GM12865 (cell line): ENCODE measurements at regions not wholly inside any gene's neighbourhood (a gene's known extent, or its start where the extent isn't known, plus 50 kb on each side); places are given as distances from the start of the nearest gene placed in this dataset.

Source experiments
- DNase-seq: peaks from one replicate; pipeline ENCODE4 v3.0.0; 2010; ENCODE audit warnings: low read depth
- H3K4me3 ChIP-seq: 2 replicates; pipeline ENCODE4 v1.5.1; 2011; ENCODE audit warnings: mild to moderate bottlenecking, low read depth, low read length, control low read depth
- TF ChIP-seq, protein P1 (sequence below): IDR thresholded peaks from 2 replicates; pipeline ENCODE4 v1.5.1; 2011; ENCODE audit warnings: low read length, control low read depth, low read depth, inconsistent platforms; ENCODE audit not compliant: insufficient read depth; ENCODE audit errors: missing control alignments

DNA sequence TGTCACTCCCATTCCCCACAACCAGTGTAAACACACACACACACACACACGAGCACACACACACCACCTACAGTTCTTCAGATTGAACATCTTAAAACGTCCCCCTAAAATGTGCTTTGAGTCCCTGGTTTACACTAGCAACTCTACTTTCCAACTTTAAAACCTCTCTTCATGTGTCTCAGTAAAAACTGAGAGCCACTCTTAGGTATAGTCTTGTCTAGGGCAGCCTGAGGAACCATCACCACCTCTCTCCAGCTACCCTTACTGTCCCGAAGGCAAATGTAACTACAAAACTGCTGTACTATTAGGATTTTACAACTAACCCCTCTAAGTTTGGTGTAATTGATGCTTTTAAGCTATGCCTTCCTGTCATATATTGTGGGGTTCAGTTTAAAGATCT, 1501.6 kb upstream of the MIR17HG start:
- H3K4me3 ChIP-seq, result no peak overlapping the region
- TF ChIP-seq, protein P1, sequence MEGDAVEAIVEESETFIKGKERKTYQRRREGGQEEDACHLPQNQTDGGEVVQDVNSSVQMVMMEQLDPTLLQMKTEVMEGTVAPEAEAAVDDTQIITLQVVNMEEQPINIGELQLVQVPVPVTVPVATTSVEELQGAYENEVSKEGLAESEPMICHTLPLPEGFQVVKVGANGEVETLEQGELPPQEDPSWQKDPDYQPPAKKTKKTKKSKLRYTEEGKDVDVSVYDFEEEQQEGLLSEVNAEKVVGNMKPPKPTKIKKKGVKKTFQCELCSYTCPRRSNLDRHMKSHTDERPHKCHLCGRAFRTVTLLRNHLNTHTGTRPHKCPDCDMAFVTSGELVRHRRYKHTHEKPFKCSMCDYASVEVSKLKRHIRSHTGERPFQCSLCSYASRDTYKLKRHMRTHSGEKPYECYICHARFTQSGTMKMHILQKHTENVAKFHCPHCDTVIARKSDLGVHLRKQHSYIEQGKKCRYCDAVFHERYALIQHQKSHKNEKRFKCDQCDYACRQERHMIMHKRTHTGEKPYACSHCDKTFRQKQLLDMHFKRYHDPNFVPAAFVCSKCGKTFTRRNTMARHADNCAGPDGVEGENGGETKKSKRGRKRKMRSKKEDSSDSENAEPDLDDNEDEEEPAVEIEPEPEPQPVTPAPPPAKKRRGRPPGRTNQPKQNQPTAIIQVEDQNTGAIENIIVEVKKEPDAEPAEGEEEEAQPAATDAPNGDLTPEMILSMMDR, result no peak
- no peak for DNase-seq

DNA sequence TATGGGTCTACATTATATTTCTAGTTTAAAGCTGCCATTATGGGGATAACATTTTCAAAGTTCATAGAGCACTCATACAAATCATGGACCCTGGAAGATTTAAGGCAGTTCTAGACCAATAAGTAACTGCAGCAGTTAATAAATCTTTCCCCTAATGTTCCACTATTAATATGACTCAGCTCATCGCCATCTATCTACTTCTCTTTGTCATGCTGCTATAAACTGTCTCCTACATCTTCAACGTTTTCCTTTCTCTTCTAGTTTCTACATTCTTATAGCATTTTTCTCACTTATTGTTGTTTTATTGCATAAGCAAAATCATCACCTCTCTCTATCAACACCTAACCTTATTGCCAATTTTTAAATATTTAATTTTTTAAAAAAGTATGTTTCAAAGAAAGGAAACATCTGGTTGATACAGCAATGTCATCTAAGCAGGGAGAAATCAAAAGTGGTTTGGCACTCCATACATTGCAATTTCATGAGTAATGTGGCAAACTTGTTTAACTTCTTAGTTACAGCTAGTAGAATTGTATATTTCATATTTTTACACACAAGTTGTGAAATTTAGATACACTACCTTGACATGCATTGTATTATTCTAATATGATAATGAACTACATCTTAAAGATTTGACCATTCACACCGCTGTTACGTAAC, 1500.4 kb upstream of the MIR17HG start:
- H3K4me3 ChIP-seq, result no peak overlapping the region
- TF ChIP-seq, protein P1, result no peak
- no peak for DNase-seq

DNA sequence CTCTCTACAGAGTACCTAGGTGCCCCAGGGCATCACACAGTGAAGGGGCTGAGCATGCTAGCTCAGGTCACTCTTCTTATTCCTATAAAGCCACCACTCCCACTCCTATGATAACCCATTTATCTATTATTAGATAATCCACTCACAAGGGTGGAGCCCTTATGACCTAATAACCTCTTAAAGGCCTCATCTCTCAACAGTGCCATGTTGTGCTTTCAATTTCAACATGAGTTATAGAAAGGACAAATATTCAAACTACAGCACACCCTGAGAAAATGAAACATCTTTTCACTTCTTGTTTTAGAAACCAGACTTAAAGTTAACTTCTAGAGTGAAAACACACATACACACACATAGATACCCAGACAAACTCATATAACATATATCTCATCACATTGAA, 1494.9 kb upstream of the MIR17HG start:
- no peak overlapping the region for H3K4me3 ChIP-seq
- DNase-seq, result peak; percentile 32
- TF ChIP-seq, protein P1, result no peak

DNA sequence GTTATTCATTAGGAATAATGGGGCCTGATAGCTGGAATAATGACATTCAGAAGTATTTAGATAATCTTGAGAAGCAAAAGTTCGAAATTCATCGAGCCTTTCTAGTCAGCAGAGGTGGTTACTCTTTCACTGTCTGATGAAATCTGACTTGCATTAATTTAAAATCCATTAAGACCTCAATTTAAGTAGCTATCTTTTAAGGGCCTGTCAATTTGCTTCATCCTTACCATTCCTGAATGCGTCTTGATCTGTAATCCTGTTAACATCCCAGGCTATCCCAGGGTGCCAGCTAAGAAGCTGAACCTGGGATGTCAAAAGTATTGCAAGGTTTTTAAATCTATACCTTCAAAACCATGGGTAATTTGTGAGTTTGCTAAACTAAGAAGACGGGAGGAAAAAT, 1491.0 kb upstream of the MIR17HG start:
- no peak for DNase-seq
- no peak overlapping the region for H3K4me3 ChIP-seq
- TF ChIP-seq, protein P1, result no peak

DNA sequence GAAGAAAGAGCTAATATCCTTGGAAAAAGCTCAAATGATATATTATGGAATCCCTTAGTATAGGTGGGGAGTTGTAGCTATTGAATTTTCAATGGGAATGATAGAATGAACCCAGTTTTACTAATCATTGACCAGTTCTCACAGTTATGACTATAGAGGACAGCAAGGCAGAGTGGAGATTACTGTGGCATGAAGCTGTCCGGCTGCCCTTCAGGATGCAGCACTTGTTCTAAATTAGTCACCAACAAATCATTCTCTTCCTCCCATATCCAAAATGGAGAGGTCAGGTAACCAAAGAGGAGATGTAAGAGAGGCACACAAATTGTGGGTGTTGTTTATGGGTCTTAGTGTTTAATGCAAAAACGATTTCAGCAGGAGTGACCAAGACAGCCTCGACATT, 1490.0 kb upstream of the MIR17HG start:
- no peak for DNase-seq
- TF ChIP-seq, protein P1, result no peak
- no peak overlapping the region for H3K4me3 ChIP-seq

DNA sequence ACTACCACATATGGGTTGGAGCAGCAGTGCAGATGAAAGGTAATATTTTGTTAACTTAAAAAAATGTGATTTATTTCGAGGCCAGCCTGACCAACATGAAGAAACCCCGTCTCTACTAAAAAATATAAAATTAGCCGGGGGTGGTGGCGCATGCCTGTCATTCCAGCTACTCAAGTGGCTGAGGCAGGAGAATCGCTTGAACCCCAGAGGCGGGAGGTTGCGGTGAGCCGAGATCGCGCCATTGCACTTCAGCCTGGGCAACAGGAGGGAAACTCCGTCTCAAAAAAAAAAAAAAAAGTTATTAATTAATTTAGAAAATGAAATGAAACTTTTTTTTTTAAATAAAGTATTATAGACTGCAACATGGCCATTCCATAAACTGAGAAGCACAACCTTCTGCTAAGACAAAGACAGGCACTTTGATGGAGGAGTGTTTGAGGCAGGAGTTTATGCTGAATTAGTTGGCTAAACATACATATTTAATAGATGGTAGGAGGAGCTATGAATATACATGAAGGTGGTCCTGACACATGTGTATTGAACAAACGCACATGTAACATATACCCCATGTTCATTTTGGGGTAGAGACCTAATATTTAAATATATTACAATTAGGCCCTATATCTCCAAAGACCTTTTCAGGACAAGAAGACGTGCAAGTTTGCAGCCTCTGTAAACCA, 1485.3 kb upstream of the MIR17HG start:
- no peak for DNase-seq
- no peak overlapping the region for H3K4me3 ChIP-seq
- TF ChIP-seq, protein P1, result no peak

DNA sequence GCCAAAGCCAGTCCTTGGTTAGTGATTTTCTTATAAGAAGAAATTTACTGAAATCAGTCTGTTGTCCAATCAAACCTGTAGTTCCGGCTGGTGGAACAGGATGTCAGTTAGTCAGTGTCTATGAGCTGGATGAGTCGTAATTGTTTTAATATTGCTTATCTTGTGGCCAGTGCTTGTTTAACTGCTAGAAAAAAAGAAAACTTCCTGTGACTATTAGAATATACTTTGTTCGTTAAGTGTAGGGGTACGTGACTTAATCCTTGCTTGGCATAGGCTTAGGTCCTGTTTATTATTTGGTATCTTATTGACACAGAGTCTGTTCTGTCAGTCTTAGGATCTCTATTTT, 1484.8 kb upstream of the MIR17HG start:
- TF ChIP-seq, protein P1, result no peak
- no peak for DNase-seq
- no peak overlapping the region for H3K4me3 ChIP-seq
